HL-60 (cell line): ENCODE measurements at regions not wholly inside any gene's neighbourhood (a gene's known extent, or its start where the extent isn't known, plus 50 kb on each side); places are given as distances from the start of the nearest gene placed in this dataset.

ENCODE experiments used
- CTCF ChIP-seq: IDR thresholded peaks from one replicate; pipeline ENCODE4 v1.5.1; 2011; ENCODE audit warnings: low read length, control low read depth, inconsistent platforms; ENCODE audit not compliant: insufficient read depth
- GABPA ChIP-seq: IDR thresholded peaks from 2 replicates; pipeline ENCODE4 v1.6.1; 2012; ENCODE audit warnings: low read depth
- SPI1 ChIP-seq: IDR thresholded peaks from 2 replicates; pipeline ENCODE4 v1.6.1; 2012; ENCODE audit warnings: low read depth, mild to moderate bottlenecking, borderline replicate concordance

DNA sequence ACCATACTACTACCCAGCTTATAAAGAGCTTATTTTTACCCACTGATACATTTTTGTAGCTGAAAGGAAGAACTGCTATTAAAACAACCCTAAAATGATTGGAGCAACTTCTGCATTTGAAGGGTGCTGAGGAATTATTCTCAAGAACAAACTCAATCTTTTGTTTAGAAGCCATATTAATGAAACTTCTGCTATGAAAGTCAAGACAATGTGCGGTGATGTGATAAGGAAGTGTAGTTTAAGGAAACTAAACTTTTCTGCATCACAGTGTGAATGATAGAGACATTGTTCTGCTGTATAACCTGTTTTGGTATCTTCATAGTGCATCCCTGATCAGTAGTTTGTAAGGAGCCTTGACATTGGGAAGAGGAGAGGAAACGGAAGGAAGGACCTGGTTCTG, 408.5 kb downstream of the TMEM38B start:
- TF ChIP-seq SPI1 = no peak
- no peak for TF ChIP-seq CTCF
- TF ChIP-seq GABPA = no peak
